Fibroblast of lung (primary cell): ENCODE measurements at regions not wholly inside any gene's neighbourhood (a gene's known extent, or its start where the extent isn't known, plus 50 kb on each side); places are given as distances from the start of the nearest gene placed in this dataset.

ENCODE experiments used
- CTCF ChIP-seq, 2 donors: IDR thresholded peaks in 1 of 2; conservative IDR thresholded peaks in 1 of 2; 1 replicate in 1 of 2; 2 replicates in 1 of 2; pipeline ENCODE4 v1.5.1; 2011 to 2012; ENCODE audit warnings: low read length in 2 of 2, control low read depth in 1 of 2, inconsistent platforms in 1 of 2, low read depth in 1 of 2, mild to moderate bottlenecking in 1 of 2
- EZH2 ChIP-seq: IDR thresholded peaks from 2 replicates; pipeline ENCODE4 v1.5.1; 2012; ENCODE audit warnings: low read length, control low read depth, mild to moderate bottlenecking; ENCODE audit errors: missing control alignments

- TF ChIP-seq CTCF (conservative IDR thresholded peaks at IDR 0.05 in 1 of 2, IDR thresholded peaks at IDR 0.05 in 1 of 2; ENCODE audit: low read depth in 1 of 2, low read length in 2 of 2) (no peak), EZH2 (no peak)
These were observed 365.2 kb downstream of the DSEL start for GRCh38 chr18:67151366-67151765.
